ENCODE measurements at regions not wholly inside any gene's neighbourhood (a gene's known extent, or its start where the extent isn't known, plus 50 kb on each side); places are given as distances from the start of the nearest gene placed in this dataset.

GRCh38 chr2:236717729-236718128 is 148.1 kb downstream of the ACKR3 start:
- Mint-ChIP-seq H3K4me1 (ENCODE audit: unreplicated experiment) (peaks cover 30% of the 10 kb centered on the region), H3K9me3 (ENCODE audit: unreplicated experiment) (no peaks in the 10 kb centered on the region), H3K4me3 (ENCODE audit: unreplicated experiment) (no peak overlapping the region), H3K27ac (ENCODE audit: unreplicated experiment) (no peak overlapping the region), H3K36me3 (ENCODE audit: unreplicated experiment) (no peaks in the 10 kb centered on the region), H3K27me3 (ENCODE audit: unreplicated experiment) (no peaks in the 10 kb centered on the region)
- TF ChIP-seq, protein P1, sequence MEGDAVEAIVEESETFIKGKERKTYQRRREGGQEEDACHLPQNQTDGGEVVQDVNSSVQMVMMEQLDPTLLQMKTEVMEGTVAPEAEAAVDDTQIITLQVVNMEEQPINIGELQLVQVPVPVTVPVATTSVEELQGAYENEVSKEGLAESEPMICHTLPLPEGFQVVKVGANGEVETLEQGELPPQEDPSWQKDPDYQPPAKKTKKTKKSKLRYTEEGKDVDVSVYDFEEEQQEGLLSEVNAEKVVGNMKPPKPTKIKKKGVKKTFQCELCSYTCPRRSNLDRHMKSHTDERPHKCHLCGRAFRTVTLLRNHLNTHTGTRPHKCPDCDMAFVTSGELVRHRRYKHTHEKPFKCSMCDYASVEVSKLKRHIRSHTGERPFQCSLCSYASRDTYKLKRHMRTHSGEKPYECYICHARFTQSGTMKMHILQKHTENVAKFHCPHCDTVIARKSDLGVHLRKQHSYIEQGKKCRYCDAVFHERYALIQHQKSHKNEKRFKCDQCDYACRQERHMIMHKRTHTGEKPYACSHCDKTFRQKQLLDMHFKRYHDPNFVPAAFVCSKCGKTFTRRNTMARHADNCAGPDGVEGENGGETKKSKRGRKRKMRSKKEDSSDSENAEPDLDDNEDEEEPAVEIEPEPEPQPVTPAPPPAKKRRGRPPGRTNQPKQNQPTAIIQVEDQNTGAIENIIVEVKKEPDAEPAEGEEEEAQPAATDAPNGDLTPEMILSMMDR (IDR thresholded peaks at IDR 0.05): no peak
- no peak for DNase-seq (ENCODE audit: extremely low spot score, unreplicated experiment)

DNA sequence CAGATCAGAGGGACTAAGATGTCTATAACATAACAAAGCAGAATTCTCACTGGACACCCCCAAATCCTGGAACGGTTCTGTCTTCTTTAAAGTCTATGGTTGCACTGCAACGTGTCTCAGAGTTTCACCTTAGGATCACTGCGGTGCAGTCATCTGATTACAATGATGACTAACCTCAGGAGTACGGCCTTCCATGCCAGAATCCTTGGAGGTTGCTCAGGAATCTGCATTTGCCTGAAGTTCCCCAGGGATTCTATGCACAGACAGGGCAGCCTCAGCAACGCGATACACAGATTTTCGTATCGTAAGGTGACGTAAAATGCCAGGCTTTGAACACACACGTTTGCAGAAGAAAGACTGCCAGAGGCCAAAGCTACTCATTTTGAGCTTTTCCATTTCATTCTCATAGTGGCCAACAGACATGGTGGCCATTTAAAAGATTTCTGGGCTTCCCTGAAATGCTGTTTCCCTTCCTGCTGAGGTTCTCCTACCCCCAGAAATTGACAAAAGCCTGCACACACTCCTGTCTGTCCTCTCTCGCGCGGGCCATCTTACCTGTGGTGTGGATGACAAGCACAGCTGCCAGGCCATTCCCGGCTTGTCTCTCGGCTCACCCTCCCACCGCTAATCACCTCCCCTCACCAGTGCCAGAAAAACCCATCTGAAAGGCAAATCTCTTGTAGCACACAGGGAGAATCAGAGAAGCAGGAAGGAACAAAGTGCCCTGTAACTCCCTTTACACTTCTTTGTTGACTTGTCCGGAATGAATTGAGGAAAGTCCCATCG is 148.8 kb downstream of the ACKR3 start:
- H3K27me3 Mint-ChIP-seq (ENCODE audit: unreplicated experiment): no peaks in the 10 kb centered on the region
- H3K4me1 Mint-ChIP-seq (ENCODE audit: unreplicated experiment): peaks cover 23% of the 10 kb centered on the region
- DNase-seq (ENCODE audit: extremely low spot score, unreplicated experiment): no peak
- H3K36me3 Mint-ChIP-seq (ENCODE audit: unreplicated experiment): no peaks in the 10 kb centered on the region
- no peaks in the 10 kb centered on the region for H3K9me3 Mint-ChIP-seq (ENCODE audit: unreplicated experiment)
- no peak overlapping the region for H3K4me3 Mint-ChIP-seq (ENCODE audit: unreplicated experiment)
- no peak overlapping the region for H3K27ac Mint-ChIP-seq (ENCODE audit: unreplicated experiment)
- TF ChIP-seq, protein P1 (IDR thresholded peaks at IDR 0.05): no peak

GRCh38 chr2:236719192-236719635 is 149.6 kb downstream of the ACKR3 start:
- Mint-ChIP-seq H3K4me1 (ENCODE audit: unreplicated experiment) (peaks cover 15% of the 10 kb centered on the region), H3K36me3 (ENCODE audit: unreplicated experiment) (no peaks in the 10 kb centered on the region), H3K27me3 (ENCODE audit: unreplicated experiment) (no peaks in the 10 kb centered on the region), H3K9me3 (ENCODE audit: unreplicated experiment) (no peaks in the 10 kb centered on the region), H3K27ac (ENCODE audit: unreplicated experiment) (no peak overlapping the region), H3K4me3 (ENCODE audit: unreplicated experiment) (no peak overlapping the region)
- TF ChIP-seq, protein P1 (IDR thresholded peaks at IDR 0.05): no peak
- DNase-seq (ENCODE audit: extremely low spot score, unreplicated experiment): no peak

GRCh38 chr2:236720974-236721540 is 151.4 kb downstream of the ACKR3 start:
- H3K4me1 Mint-ChIP-seq (ENCODE audit: unreplicated experiment): peaks cover 5% of the 10 kb centered on the region
- H3K9me3 Mint-ChIP-seq (ENCODE audit: unreplicated experiment): no peaks in the 10 kb centered on the region
- H3K27me3 Mint-ChIP-seq (ENCODE audit: unreplicated experiment): no peaks in the 10 kb centered on the region

GRCh38 chr2:236724200-236724599 is 154.6 kb downstream of the ACKR3 start:
- no peaks in the 10 kb centered on the region for H3K4me1 Mint-ChIP-seq (ENCODE audit: unreplicated experiment)
- no peak overlapping the region for H3K4me3 Mint-ChIP-seq (ENCODE audit: unreplicated experiment)
- DNase-seq (ENCODE audit: extremely low spot score, unreplicated experiment): no peak
- H3K27me3 Mint-ChIP-seq (ENCODE audit: unreplicated experiment): no peaks in the 10 kb centered on the region
- H3K36me3 Mint-ChIP-seq (ENCODE audit: unreplicated experiment): no peaks in the 10 kb centered on the region
- no peak overlapping the region for H3K27ac Mint-ChIP-seq (ENCODE audit: unreplicated experiment)
- TF ChIP-seq, protein P1 (IDR thresholded peaks at IDR 0.05): no peak
- no peaks in the 10 kb centered on the region for H3K9me3 Mint-ChIP-seq (ENCODE audit: unreplicated experiment)

More at GRCh38 chr2:236720974-236721540, 151.4 kb downstream of the ACKR3 start:
- TF ChIP-seq, protein P1 (IDR thresholded peaks at IDR 0.05): no peak
- H3K36me3 Mint-ChIP-seq (ENCODE audit: unreplicated experiment): no peaks in the 10 kb centered on the region
- no peak overlapping the region for H3K4me3 Mint-ChIP-seq (ENCODE audit: unreplicated experiment)
- no peak overlapping the region for H3K27ac Mint-ChIP-seq (ENCODE audit: unreplicated experiment)
- no peak for DNase-seq (ENCODE audit: extremely low spot score, unreplicated experiment)

All from osteocyte (in vitro differentiated cells).